IMR-90 (cell line): ENCODE measurements at regions not wholly inside any gene's neighbourhood (a gene's known extent, or its start where the extent isn't known, plus 50 kb on each side); places are given as distances from the start of the nearest gene placed in this dataset.

Experiments
- ATAC-seq: fragments of 200-7000 bp; cut with Tn5 transposase; 2 replicates; pipeline ENCODE4 v1.9.1; 2020; ENCODE audit warnings: low read depth, mild to moderate bottlenecking, moderate library complexity
- BruUV-seq: library from RNA; stranded (reverse); fragments of 400-500 nt; replicated peaks from 2 replicates; lab custom pipeline; 2021; lab: Mats Ljungman, UMichigan
- CTCF ChIA-PET: fragments of 300-600 bp; formaldehyde crosslinking; extraction: SDS; loops from one replicate; lab custom pipeline; 2021; ENCODE audit warnings: antibody characterized with exemption; lab: Yijun Ruan, JAX
- POLR2A ChIA-PET: fragments of 300-600 bp; sonication (Branson Sonifier 250); formaldehyde crosslinking; loops from one replicate; lab custom pipeline; 2022; ENCODE audit warnings: antibody characterized with exemption; ENCODE audit not compliant: unreplicated experiment; lab: Charles Lee
- DNase-seq: peaks from one replicate; pipeline ENCODE4 v3.0.0; 2013
- H2AFZ ChIP-seq: replicated peaks from 2 replicates; pipeline ENCODE3; 2013; ENCODE audit warnings: low read length, mild to moderate bottlenecking; ENCODE audit not compliant: poor library complexity
- H2AK5ac ChIP-seq: 2 replicates; pipeline ENCODE4 v1.6.1; 2013; ENCODE audit warnings: low read depth, low read length, inconsistent platforms
- H2AK9ac ChIP-seq: replicated peaks from 2 replicates; pipeline ENCODE3; 2013; ENCODE audit warnings: mild to moderate bottlenecking, low read depth, low read length, moderate library complexity; ENCODE audit not compliant: poor library complexity
- H2BK120ac ChIP-seq: 2 replicates; pipeline ENCODE4 v1.6.1; 2013; ENCODE audit warnings: low read depth, low read length, inconsistent platforms
- H2BK15ac ChIP-seq: 3 replicates; pipeline ENCODE4 v1.6.1; 2013; ENCODE audit warnings: low read depth, low read length, inconsistent platforms
- H2BK20ac ChIP-seq: 2 replicates; pipeline ENCODE4 v1.6.1; 2013; ENCODE audit warnings: low read depth, mild to moderate bottlenecking, inconsistent platforms, low read length, moderate library complexity
- H2BK5ac ChIP-seq: 2 replicates; pipeline ENCODE4 v1.6.1; 2013; ENCODE audit warnings: mild to moderate bottlenecking, low read depth, low read length, inconsistent platforms; ENCODE audit not compliant: poor library complexity, severe bottlenecking
- H3K14ac ChIP-seq: replicated peaks from 2 replicates; pipeline ENCODE4 v1.6.1; 2013; ENCODE audit warnings: low read depth, low read length, inconsistent platforms
- H3K18ac ChIP-seq: 2 replicates; pipeline ENCODE4 v1.6.1; 2013; ENCODE audit warnings: low read depth, low read length, control low read depth
- H3K23ac ChIP-seq: 2 replicates; pipeline ENCODE4 v1.6.1; 2013; ENCODE audit warnings: low read depth, low read length, inconsistent platforms
- H3K27ac ChIP-seq: 2 replicates; pipeline ENCODE4 v1.5.1; 2013; ENCODE audit warnings: mild to moderate bottlenecking, control low read depth, low read length; ENCODE audit not compliant: insufficient read depth
- H3K27me3 ChIP-seq: 2 replicates; pipeline ENCODE4 v1.6.1; 2013; ENCODE audit warnings: low read length; ENCODE audit not compliant: control insufficient read depth, insufficient read depth
- H3K36me3 ChIP-seq: 2 replicates; pipeline ENCODE4 v1.6.1; 2013; ENCODE audit warnings: low read length, mixed read lengths; ENCODE audit not compliant: control insufficient read depth, insufficient read depth
- H3K4ac ChIP-seq: 2 replicates; pipeline ENCODE4 v1.6.1; 2013; ENCODE audit warnings: low read depth, low read length, inconsistent platforms
- H3K4me1 ChIP-seq: 2 replicates; pipeline ENCODE4 v1.6.1; 2013; ENCODE audit warnings: low read length, mixed read lengths; ENCODE audit not compliant: control insufficient read depth, insufficient read depth
- H3K4me2 ChIP-seq: 2 replicates; pipeline ENCODE4 v1.6.1; 2013; ENCODE audit warnings: low read depth, mild to moderate bottlenecking, control low read depth, low read length, moderate library complexity
- H3K4me3 ChIP-seq: 2 replicates; pipeline ENCODE4 v1.5.1; 2013; ENCODE audit warnings: low read depth, mild to moderate bottlenecking, control low read depth, low read length, moderate library complexity; ENCODE audit not compliant: insufficient read depth
- H3K56ac ChIP-seq: 2 replicates; pipeline ENCODE4 v1.6.1; 2013; ENCODE audit warnings: low read length, inconsistent platforms; ENCODE audit not compliant: insufficient read depth; ENCODE audit errors: extremely low read depth
- H3K79me1 ChIP-seq, 2 experiments: 2 replicates each; pipeline ENCODE4 v1.6.1; 2013; ENCODE audit warnings: low read length in 2 of 2, inconsistent platforms in 1 of 2, low read depth in 1 of 2
- H3K9ac ChIP-seq: 2 replicates; pipeline ENCODE4 v1.6.1; 2013; ENCODE audit warnings: low read depth, low read length, control low read depth
- H3K9me1 ChIP-seq: 2 replicates; pipeline ENCODE4 v1.6.1; 2013; ENCODE audit warnings: low read length, inconsistent platforms; ENCODE audit not compliant: insufficient read depth
- H3K9me3 ChIP-seq: 2 replicates; pipeline ENCODE4 v1.6.1; 2013; ENCODE audit warnings: low read length; ENCODE audit not compliant: control insufficient read depth, insufficient read depth
- H4K20me1 ChIP-seq: 2 replicates; pipeline ENCODE4 v1.6.1; 2013; ENCODE audit warnings: low read length, inconsistent platforms; ENCODE audit not compliant: insufficient read depth
- H4K5ac ChIP-seq: 2 replicates; pipeline ENCODE4 v1.6.1; 2013; ENCODE audit warnings: mild to moderate bottlenecking, low read depth, low read length, control low read depth
- H4K8ac ChIP-seq, 2 experiments: 2 replicates each; pipeline ENCODE4 v1.6.1; 2013; ENCODE audit warnings: low read depth in 2 of 2, low read length in 2 of 2, control low read depth in 1 of 2, inconsistent platforms in 1 of 2
- H4K91ac ChIP-seq: 2 replicates; pipeline ENCODE4 v1.6.1; 2013; ENCODE audit warnings: low read depth, low read length, inconsistent platforms; ENCODE audit not compliant: insufficient read depth
- BHLHE40 ChIP-seq: fragments of 150-350 bp; IDR thresholded peaks from 2 replicates; pipeline ENCODE4 v1.6.1; 2016; ENCODE audit warnings: mild to moderate bottlenecking, low read depth, low read length
- CHD1 ChIP-seq: IDR thresholded peaks from 2 replicates; pipeline ENCODE4 v1.6.1; 2012; ENCODE audit warnings: low read depth, low read length, improper control_type of control experiment
- FOS ChIP-seq: fragments of 150-350 bp; IDR thresholded peaks from 2 replicates; pipeline ENCODE4 v1.6.1; 2016; ENCODE audit warnings: low read depth, low read length
- MAFK ChIP-seq: IDR thresholded peaks from 2 replicates; pipeline ENCODE4 v1.6.1; 2012; ENCODE audit warnings: low read depth, low read length, improper control_type of control experiment
- MAZ ChIP-seq: IDR thresholded peaks from 2 replicates; pipeline ENCODE4 v1.6.1; 2012; ENCODE audit warnings: low read depth, mild to moderate bottlenecking, low read length, improper control_type of control experiment, moderate library complexity, borderline replicate concordance
- NFE2L2 ChIP-seq: fragments of 150-350 bp; IDR thresholded peaks from 2 replicates; pipeline ENCODE4 v1.6.1; 2016; ENCODE audit warnings: low read depth, mild to moderate bottlenecking, low read length
- RCOR1 ChIP-seq: IDR thresholded peaks from 2 replicates; pipeline ENCODE4 v1.6.1; 2012; ENCODE audit warnings: mild to moderate bottlenecking, low read length, improper control_type of control experiment; ENCODE audit not compliant: insufficient replicate concordance
- RFX5 ChIP-seq: IDR thresholded peaks from 2 replicates; pipeline ENCODE4 v1.8.0; 2012; ENCODE audit warnings: low read depth, mild to moderate bottlenecking, low read length, moderate library complexity
- WGBS, 2 experiments: methylation state at CpG; one replicate each; pipeline versions ENCODE4 v1.1.5 to v1.1.7; 2013; ENCODE audit warnings: missing lambda C conversion rate in 2 of 2; ENCODE audit not compliant: insufficient read length in 1 of 2; ENCODE audit errors: extremely low coverage in 2 of 2; 5-methylcytosine and 5-hydroxymethylcytosine counted together
- dilution Hi-C: fragments of 300-500 bp; cut with HindIII; formaldehyde crosslinking; loops from one replicate; pipeline ENCODE4 v1.14.3; 2018; ENCODE audit warnings: low sequenced_read_pairs; ENCODE audit not compliant: unreplicated experiment
- in situ Hi-C: fragments of 300-500 bp; cut with MboI; formaldehyde crosslinking; loops from 3 replicates; pipeline ENCODE4 v1.14.3; 2019; ENCODE audit warnings: low sequenced_read_pairs, inconsistent platforms, mixed read lengths
- intact Hi-C: fragments of 100-400 bp; cut with micrococcal nuclease; formaldehyde crosslinking; loops from 2 replicates; pipeline ENCODE4 v1.10.0; 2022

DNA sequence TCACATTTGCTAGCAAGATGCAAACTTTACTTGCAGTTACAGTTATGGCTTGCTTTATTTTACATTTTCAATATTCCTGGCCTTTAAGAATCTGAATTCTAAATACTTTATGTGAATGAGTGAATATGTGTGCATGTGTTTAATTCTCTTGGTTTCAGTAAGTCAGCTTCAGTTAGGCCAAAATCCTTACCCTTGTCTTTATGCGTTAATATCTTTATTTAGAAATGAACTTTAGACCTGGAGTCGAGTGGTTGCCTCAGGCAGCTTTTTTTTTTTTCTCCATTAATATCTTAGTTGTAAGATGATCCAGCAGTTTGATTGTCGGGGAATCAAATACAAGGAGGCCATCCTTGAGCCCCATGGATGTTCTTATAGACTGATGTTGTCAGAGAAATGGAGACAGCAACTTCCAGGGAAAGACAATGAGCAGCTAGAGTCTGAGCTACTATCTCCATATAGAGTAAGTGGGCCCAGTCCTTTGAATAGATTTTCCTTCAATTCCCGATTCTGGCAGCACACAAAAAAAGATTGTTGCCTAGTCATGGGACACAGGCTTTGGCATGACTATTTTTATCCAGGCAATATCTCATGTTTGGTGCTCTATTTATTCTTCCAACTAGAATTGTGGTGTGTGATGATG, 398.0 kb downstream of the DHX35 start:
- no peak overlapping the region for H2AK5ac ChIP-seq
- no peaks in the 10 kb centered on the region for H3K79me1 ChIP-seq
- in situ Hi-C loops: no loop called here
- H3K23ac ChIP-seq: no peak overlapping the region
- H3K14ac ChIP-seq: no peak overlapping the region
- H4K20me1 ChIP-seq: no peaks in the 10 kb centered on the region
- intact Hi-C loops: no loop called here
- H3K56ac ChIP-seq: no peak overlapping the region
- no peaks in the 10 kb centered on the region for H3K9me3 ChIP-seq
- H3K27ac ChIP-seq: no peak overlapping the region
- no peaks in the 10 kb centered on the region for H3K9me1 ChIP-seq
- H2AK9ac ChIP-seq: no peak overlapping the region
- no peaks in the 10 kb centered on the region for H3K4me1 ChIP-seq
- no peak overlapping the region for H2BK20ac ChIP-seq
- no peaks in the 10 kb centered on the region for H3K36me3 ChIP-seq
- no peaks in the 10 kb centered on the region for H3K27me3 ChIP-seq
- dilution Hi-C loops: no loop called here
- no peak overlapping the region for H4K5ac ChIP-seq
- no TSS peak for BruUV-seq
- H2AFZ ChIP-seq: no peak overlapping the region
- DNase-seq (no peak), ATAC-seq (no peak)
- no peak overlapping the region for H3K9ac ChIP-seq
- no peak overlapping the region for H3K4me2 ChIP-seq
- H4K91ac ChIP-seq: no peak overlapping the region
- H3K4me3 ChIP-seq: no peak overlapping the region
- no peak overlapping the region for H2BK15ac ChIP-seq
- H2BK5ac ChIP-seq: no peak overlapping the region
- H3K4ac ChIP-seq: no peak overlapping the region
- WGBS, 2 experiments: no CpG with 5 or more reads among the region's 4 CpGs
- no peak overlapping the region for H4K8ac ChIP-seq
- CTCF ChIA-PET: no interaction called here
- TF ChIP-seq CHD1 (no peak), RFX5 (no peak), MAFK (no peak), RCOR1 (no peak), FOS (no peak), NFE2L2 (no peak), BHLHE40 (no peak), MAZ (no peak)
- POLR2A ChIA-PET: no interaction called here
- no peak overlapping the region for H3K18ac ChIP-seq
- H2BK120ac ChIP-seq: no peak overlapping the region
